ENCODE measurements at regions not wholly inside any gene's neighbourhood (a gene's known extent, or its start where the extent isn't known, plus 50 kb on each side); places are given as distances from the start of the nearest gene placed in this dataset.

DNA sequence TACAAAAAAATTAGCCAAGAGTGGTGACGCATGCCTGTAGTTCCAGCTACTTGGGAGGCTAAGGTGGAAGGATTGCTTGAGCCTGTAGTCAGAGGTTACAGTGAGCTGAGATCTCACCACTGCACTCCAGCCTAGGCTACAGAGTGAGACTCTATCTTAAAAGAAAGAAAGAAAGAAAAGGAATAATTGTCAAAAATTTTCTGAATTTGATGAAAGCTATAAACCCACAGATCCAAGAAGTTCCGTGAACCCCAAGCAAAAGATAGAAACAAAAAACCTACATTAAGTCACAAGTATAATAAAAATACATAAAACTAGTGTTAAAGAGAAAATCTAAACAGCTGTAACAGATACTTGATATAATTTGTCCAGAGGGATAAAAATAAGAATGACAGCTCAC is 60.1 kb upstream of the KMT2C start:
- no peak overlapping the region for H3K4me3 Mint-ChIP-seq (ENCODE audit: unreplicated experiment)
- intact Hi-C loops (cut with micrococcal nuclease): no loop called here
- H3K9me3 Mint-ChIP-seq (ENCODE audit: unreplicated experiment): no peaks in the 10 kb centered on the region
- CTCF ChIA-PET: interaction anchor here (1.0 to 1.3 kb wide), 2 partner anchors 10 to 82 kb away, joined by 3 to 4 read pairs; no protein-coding TSS in a partner anchor
- no peak overlapping the region for H3K27ac Mint-ChIP-seq (ENCODE audit: low read depth, unreplicated experiment)
- TF ChIP-seq, protein P1, sequence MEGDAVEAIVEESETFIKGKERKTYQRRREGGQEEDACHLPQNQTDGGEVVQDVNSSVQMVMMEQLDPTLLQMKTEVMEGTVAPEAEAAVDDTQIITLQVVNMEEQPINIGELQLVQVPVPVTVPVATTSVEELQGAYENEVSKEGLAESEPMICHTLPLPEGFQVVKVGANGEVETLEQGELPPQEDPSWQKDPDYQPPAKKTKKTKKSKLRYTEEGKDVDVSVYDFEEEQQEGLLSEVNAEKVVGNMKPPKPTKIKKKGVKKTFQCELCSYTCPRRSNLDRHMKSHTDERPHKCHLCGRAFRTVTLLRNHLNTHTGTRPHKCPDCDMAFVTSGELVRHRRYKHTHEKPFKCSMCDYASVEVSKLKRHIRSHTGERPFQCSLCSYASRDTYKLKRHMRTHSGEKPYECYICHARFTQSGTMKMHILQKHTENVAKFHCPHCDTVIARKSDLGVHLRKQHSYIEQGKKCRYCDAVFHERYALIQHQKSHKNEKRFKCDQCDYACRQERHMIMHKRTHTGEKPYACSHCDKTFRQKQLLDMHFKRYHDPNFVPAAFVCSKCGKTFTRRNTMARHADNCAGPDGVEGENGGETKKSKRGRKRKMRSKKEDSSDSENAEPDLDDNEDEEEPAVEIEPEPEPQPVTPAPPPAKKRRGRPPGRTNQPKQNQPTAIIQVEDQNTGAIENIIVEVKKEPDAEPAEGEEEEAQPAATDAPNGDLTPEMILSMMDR (IDR thresholded peaks at IDR 0.05; ENCODE audit: unreplicated experiment): no peak
- POLR2A ChIA-PET: interaction anchor here (0.7 to 1.0 kb wide), 2 partner anchors 8 to 9 kb away, joined by 3 to 4 read pairs; no protein-coding TSS in a partner anchor
- no peak for DNase-seq (ENCODE audit: unreplicated experiment)
- H3K4me1 Mint-ChIP-seq (ENCODE audit: insufficient read depth, unreplicated experiment): no peaks in the 10 kb centered on the region
- no peaks in the 10 kb centered on the region for H3K27me3 Mint-ChIP-seq (ENCODE audit: insufficient read depth, unreplicated experiment)
- H3K36me3 Mint-ChIP-seq (ENCODE audit: insufficient read depth, unreplicated experiment): no peaks in the 10 kb centered on the region
- no TSS peak for BruUV-seq (replicated peaks)

DNA sequence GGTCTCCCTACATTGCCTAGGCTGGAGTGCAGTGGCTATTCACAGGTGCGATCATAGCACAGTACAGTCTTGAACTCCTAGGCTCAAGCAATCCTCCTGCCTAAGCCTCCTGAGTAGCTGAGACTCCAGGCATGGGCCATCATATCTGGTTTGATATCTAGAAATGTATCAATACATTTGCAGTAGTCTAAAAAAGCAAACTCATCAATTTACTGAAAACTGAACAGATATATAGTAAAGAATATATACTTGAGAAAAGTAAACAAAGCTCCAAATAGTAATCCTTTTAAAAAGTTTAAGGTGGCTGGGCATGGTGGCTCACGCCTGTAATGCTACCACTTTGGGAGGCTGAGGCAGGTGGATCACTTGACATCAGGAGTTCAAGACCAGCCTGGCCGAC is 57.1 kb upstream of the KMT2C start:
- CTCF ChIA-PET: interaction anchor here (0.6 to 0.9 kb wide), 3 partner anchors 8 to 30 kb away, joined by 3 to 4 read pairs (median 3); no protein-coding TSS in a partner anchor
- intact Hi-C loops (cut with micrococcal nuclease): no loop called here
- Mint-ChIP-seq H3K36me3 (ENCODE audit: insufficient read depth, unreplicated experiment) (no peaks in the 10 kb centered on the region), H3K27ac (ENCODE audit: low read depth, unreplicated experiment) (no peak overlapping the region), H3K4me3 (ENCODE audit: unreplicated experiment) (no peak overlapping the region), H3K4me1 (ENCODE audit: insufficient read depth, unreplicated experiment) (no peaks in the 10 kb centered on the region), H3K27me3 (ENCODE audit: insufficient read depth, unreplicated experiment) (no peaks in the 10 kb centered on the region), H3K9me3 (ENCODE audit: unreplicated experiment) (no peaks in the 10 kb centered on the region)
- no TSS peak for BruUV-seq (replicated peaks)
- no peak for DNase-seq (ENCODE audit: unreplicated experiment)
- TF ChIP-seq, protein P1 (IDR thresholded peaks at IDR 0.05; ENCODE audit: unreplicated experiment): no peak
- POLR2A ChIA-PET: no interaction called here

DNA sequence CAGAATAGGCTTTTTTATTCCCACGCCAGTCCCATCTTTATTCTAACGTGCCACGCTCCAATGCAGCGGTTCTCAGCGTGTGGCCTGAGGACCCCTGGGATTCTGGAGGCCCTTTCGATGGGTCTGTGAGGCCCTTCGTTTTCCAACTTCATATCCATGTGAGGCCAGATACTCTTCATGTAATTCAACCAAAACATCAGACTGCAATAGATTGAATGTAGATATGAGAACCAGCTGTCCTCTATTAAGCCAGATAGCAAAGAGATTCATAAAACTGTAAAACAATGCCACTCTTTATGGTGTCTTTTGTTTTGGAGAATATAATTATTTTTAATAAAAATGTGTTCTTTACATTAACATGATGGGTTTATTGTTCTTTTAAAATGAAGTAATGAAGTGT is 53.2 kb upstream of the KMT2C start:
- intact Hi-C loops (cut with micrococcal nuclease): no loop called here
- H3K4me1 Mint-ChIP-seq (ENCODE audit: insufficient read depth, unreplicated experiment): no peaks in the 10 kb centered on the region
- H3K27me3 Mint-ChIP-seq (ENCODE audit: insufficient read depth, unreplicated experiment): no peaks in the 10 kb centered on the region
- POLR2A ChIA-PET: no interaction called here
- CTCF ChIA-PET: interaction anchor here (0.6 kb wide), 1 partner anchor 130 kb away, joined by 4 read pairs; no protein-coding TSS in a partner anchor
- no peak overlapping the region for H3K27ac Mint-ChIP-seq (ENCODE audit: low read depth, unreplicated experiment)
- BruUV-seq (replicated peaks): no TSS peak
- TF ChIP-seq, protein P1 (IDR thresholded peaks at IDR 0.05; ENCODE audit: unreplicated experiment): no peak
- no peak overlapping the region for H3K4me3 Mint-ChIP-seq (ENCODE audit: unreplicated experiment)
- H3K36me3 Mint-ChIP-seq (ENCODE audit: insufficient read depth, unreplicated experiment): no peaks in the 10 kb centered on the region
- DNase-seq (ENCODE audit: unreplicated experiment): no peak
- no peaks in the 10 kb centered on the region for H3K9me3 Mint-ChIP-seq (ENCODE audit: unreplicated experiment)

DNA sequence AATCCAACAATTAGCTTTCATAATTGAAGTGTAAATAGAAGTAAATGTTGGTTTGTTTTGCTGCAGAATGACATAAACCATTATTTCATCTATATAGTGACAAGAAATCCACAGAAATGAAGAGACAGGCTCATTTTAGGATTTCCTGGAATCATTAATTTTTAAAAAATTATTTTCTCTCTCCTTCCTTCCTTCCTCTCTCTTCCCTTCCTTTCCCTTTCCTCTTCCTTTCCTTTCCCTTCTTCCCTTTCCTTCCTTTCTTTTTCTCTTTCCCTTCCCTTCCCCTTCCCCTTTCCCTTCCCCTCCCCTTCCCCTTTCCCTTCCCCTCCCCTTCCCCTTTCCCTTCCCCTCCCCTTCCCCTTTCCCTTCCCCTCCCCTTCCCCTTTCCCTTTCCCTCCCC is 51.2 kb upstream of the KMT2C start:
- ChIA-PET POLR2A (interaction anchor here (0.6 kb wide), 1 partner anchor 9 kb away, joined by 4 read pairs; no protein-coding TSS in a partner anchor), CTCF (no interaction called here)
- Mint-ChIP-seq H3K36me3 (ENCODE audit: insufficient read depth, unreplicated experiment) (no peaks in the 10 kb centered on the region), H3K27me3 (ENCODE audit: insufficient read depth, unreplicated experiment) (no peaks in the 10 kb centered on the region), H3K4me3 (ENCODE audit: unreplicated experiment) (no peak overlapping the region), H3K4me1 (ENCODE audit: insufficient read depth, unreplicated experiment) (no peaks in the 10 kb centered on the region), H3K9me3 (ENCODE audit: unreplicated experiment) (no peaks in the 10 kb centered on the region), H3K27ac (ENCODE audit: low read depth, unreplicated experiment) (no peak overlapping the region)
- intact Hi-C loops (cut with micrococcal nuclease): no loop called here
- BruUV-seq (replicated peaks): no TSS peak
- no peak for DNase-seq (ENCODE audit: unreplicated experiment)
- TF ChIP-seq, protein P1 (IDR thresholded peaks at IDR 0.05; ENCODE audit: unreplicated experiment): no peak
